ENCODE measurements at regions not wholly inside any gene's neighbourhood (a gene's known extent, or its start where the extent isn't known, plus 50 kb on each side); places are given as distances from the start of the nearest gene placed in this dataset.

GRCh38 chr1:68969441-68969840 lies 472.6 kb upstream of the DEPDC1 start:
- POLR2A ChIA-PET, result no interaction called here
- Mint-ChIP-seq H3K4me1 (no peaks in the 10 kb centered on the region), H3K27ac (no peak overlapping the region), H3K36me3 (ENCODE audit: low read depth) (no peaks in the 10 kb centered on the region), H3K27me3 (no peaks in the 10 kb centered on the region), H3K9me3 (no peaks in the 10 kb centered on the region), H3K4me3 (no peak overlapping the region)
- intact Hi-C loops (cut with micrococcal nuclease), result no loop called here
- CTCF ChIA-PET, result no interaction called here
- DNase-seq (no peak), ATAC-seq (ENCODE audit: low read depth) (no peak)
- no peak for TF ChIP-seq CTCF (IDR thresholded peaks at IDR 0.05)

- intact Hi-C loops (cut with micrococcal nuclease), result no loop called here
- TF ChIP-seq CTCF (IDR thresholded peaks at IDR 0.05), result no peak
- no peaks in the 10 kb centered on the region for H3K36me3 Mint-ChIP-seq (ENCODE audit: low read depth)
Observed at GRCh38 chr1:68970571-68970970, 473.7 kb upstream of the DEPDC1 start.

GRCh38 chr1:68973459-68974244 lies 476.8 kb upstream of the DEPDC1 start:
- DNase-seq, result no peak
- Mint-ChIP-seq H3K4me1 (no peaks in the 10 kb centered on the region), H3K27ac (no peak overlapping the region), H3K9me3 (no peaks in the 10 kb centered on the region), H3K27me3 (no peaks in the 10 kb centered on the region), H3K4me3 (no peak overlapping the region), H3K36me3 (ENCODE audit: low read depth) (no peaks in the 10 kb centered on the region)
- no peak for ATAC-seq (ENCODE audit: low read depth)
- POLR2A ChIA-PET, result no interaction called here
- TF ChIP-seq CTCF (IDR thresholded peaks at IDR 0.05), result no peak
- intact Hi-C loops (cut with micrococcal nuclease), result no loop called here
- CTCF ChIA-PET, result no interaction called here

More at GRCh38 chr1:68970571-68970970, 473.7 kb upstream of the DEPDC1 start:
- H3K4me1 Mint-ChIP-seq, result no peaks in the 10 kb centered on the region
- DNase-seq, result no peak
- CTCF ChIA-PET, result no interaction called here
- POLR2A ChIA-PET, result no interaction called here
- no peak overlapping the region for H3K27ac Mint-ChIP-seq
- no peaks in the 10 kb centered on the region for H3K27me3 Mint-ChIP-seq
- H3K9me3 Mint-ChIP-seq, result no peaks in the 10 kb centered on the region
- H3K4me3 Mint-ChIP-seq, result no peak overlapping the region
- ATAC-seq (ENCODE audit: low read depth), result no peak

GRCh38 chr1:68974447-68974846 lies 477.6 kb upstream of the DEPDC1 start:
- Mint-ChIP-seq H3K4me3 (no peak overlapping the region), H3K9me3 (no peaks in the 10 kb centered on the region), H3K27me3 (no peaks in the 10 kb centered on the region), H3K4me1 (no peaks in the 10 kb centered on the region), H3K27ac (no peak overlapping the region), H3K36me3 (ENCODE audit: low read depth) (no peaks in the 10 kb centered on the region)
- ChIA-PET CTCF (no interaction called here), POLR2A (no interaction called here)
- DNase-seq (no peak), ATAC-seq (ENCODE audit: low read depth) (no peak)
- TF ChIP-seq CTCF (IDR thresholded peaks at IDR 0.05), result no peak
- intact Hi-C loops (cut with micrococcal nuclease), result no loop called here

- H3K27me3 Mint-ChIP-seq, result no peaks in the 10 kb centered on the region
- CTCF ChIA-PET, result no interaction called here
- no peak overlapping the region for H3K4me3 Mint-ChIP-seq
- POLR2A ChIA-PET, result no interaction called here
- ATAC-seq (ENCODE audit: low read depth) (no peak), DNase-seq (no peak)
- no peaks in the 10 kb centered on the region for H3K36me3 Mint-ChIP-seq (ENCODE audit: low read depth)
- no peak overlapping the region for H3K27ac Mint-ChIP-seq
- intact Hi-C loops (cut with micrococcal nuclease), result no loop called here
- H3K4me1 Mint-ChIP-seq, result no peaks in the 10 kb centered on the region
- no peaks in the 10 kb centered on the region for H3K9me3 Mint-ChIP-seq
- no peak for TF ChIP-seq CTCF (IDR thresholded peaks at IDR 0.05)
Observed at GRCh38 chr1:68975212-68975933, 478.5 kb upstream of the DEPDC1 start.

All from activated B cell treated with CpG ODN at 0.5 μM for 24 hours (primary cell).